Neutrophil (primary cell): ENCODE measurements at regions not wholly inside any gene's neighbourhood (a gene's known extent, or its start where the extent isn't known, plus 50 kb on each side); places are given as distances from the start of the nearest gene placed in this dataset.

ENCODE experiments used
- H3K27ac ChIP-seq: fragments of 200-600 bp; sonication (generic); 2 replicates; pipeline ENCODE4 v1.5.1; 2016; ENCODE audit warnings: mild to moderate bottlenecking, moderate library complexity
- H3K27me3 ChIP-seq: fragments of 200-600 bp; sonication (generic); 2 replicates; pipeline ENCODE4 v1.6.0; 2016; ENCODE audit warnings: mild to moderate bottlenecking
- H3K36me3 ChIP-seq: fragments of 200-600 bp; sonication (generic); 2 replicates; pipeline ENCODE4 v1.5.1; 2017
- H3K4me1 ChIP-seq, 2 experiments: fragments of 200-600 bp in 1 of 2; sonication (generic) in 1 of 2; 1 replicate in 1 of 2; 2 replicates in 1 of 2; pipeline versions ENCODE4 v1.5.1 to v1.6.1; 2013 to 2016; ENCODE audit warnings: low read depth in 1 of 2, low read length in 1 of 2, mild to moderate bottlenecking in 1 of 2, moderate library complexity in 1 of 2; ENCODE audit not compliant: control insufficient read depth in 1 of 2, insufficient read depth in 1 of 2
- H3K4me3 ChIP-seq, 2 experiments: fragments of 200-600 bp in 1 of 2; sonication (generic) in 1 of 2; 1 replicate in 1 of 2; 2 replicates in 1 of 2; pipeline ENCODE4 v1.5.1; 2013 to 2016; ENCODE audit warnings: low read depth in 1 of 2, low read length in 1 of 2, mild to moderate bottlenecking in 1 of 2, moderate library complexity in 1 of 2
- H3K9me3 ChIP-seq: fragments of 200-600 bp; sonication (generic); 2 replicates; pipeline ENCODE4 v1.5.1; 2016
- TF ChIP-seq, protein P1 (sequence below): fragments of 200-600 bp; sonication (generic); IDR thresholded peaks from 2 replicates; pipeline ENCODE4 v1.5.1; 2016; ENCODE audit warnings: antibody characterized with exemption

- Histone ChIP-seq H3K4me1 (no peaks in the 10 kb centered on the region), H3K9me3 (no peaks in the 10 kb centered on the region), H3K36me3 (no peaks in the 10 kb centered on the region), H3K27me3 (no peaks in the 10 kb centered on the region), H3K4me3 (no peak overlapping the region), H3K27ac (no peak overlapping the region)
- TF ChIP-seq, protein P1, sequence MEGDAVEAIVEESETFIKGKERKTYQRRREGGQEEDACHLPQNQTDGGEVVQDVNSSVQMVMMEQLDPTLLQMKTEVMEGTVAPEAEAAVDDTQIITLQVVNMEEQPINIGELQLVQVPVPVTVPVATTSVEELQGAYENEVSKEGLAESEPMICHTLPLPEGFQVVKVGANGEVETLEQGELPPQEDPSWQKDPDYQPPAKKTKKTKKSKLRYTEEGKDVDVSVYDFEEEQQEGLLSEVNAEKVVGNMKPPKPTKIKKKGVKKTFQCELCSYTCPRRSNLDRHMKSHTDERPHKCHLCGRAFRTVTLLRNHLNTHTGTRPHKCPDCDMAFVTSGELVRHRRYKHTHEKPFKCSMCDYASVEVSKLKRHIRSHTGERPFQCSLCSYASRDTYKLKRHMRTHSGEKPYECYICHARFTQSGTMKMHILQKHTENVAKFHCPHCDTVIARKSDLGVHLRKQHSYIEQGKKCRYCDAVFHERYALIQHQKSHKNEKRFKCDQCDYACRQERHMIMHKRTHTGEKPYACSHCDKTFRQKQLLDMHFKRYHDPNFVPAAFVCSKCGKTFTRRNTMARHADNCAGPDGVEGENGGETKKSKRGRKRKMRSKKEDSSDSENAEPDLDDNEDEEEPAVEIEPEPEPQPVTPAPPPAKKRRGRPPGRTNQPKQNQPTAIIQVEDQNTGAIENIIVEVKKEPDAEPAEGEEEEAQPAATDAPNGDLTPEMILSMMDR: no peak
Measured at GRCh38 chrX:39984191-39984956, 113.4 kb downstream of the BCOR start.

DNA sequence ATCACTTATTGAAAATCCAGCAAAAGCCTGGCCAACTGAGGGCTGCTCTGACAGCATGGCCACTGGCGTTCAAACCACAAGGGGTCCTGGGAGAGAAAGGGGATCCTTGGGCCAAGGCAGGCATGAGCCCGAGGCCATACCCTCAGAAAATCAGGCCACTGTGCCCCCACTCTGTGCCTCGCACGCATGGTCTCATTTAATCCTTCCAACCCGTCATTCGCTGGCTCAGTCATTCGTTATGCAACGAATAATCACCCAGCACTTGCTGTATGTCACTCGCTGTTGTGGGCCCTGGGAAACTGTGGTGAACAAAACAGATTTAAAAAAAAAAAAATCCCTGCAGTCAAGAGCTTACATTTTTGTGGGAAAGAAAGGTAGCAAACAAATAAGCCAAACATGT, 112.7 kb downstream of the BCOR start:
- no peak overlapping the region for H3K27ac ChIP-seq
- H3K4me3 ChIP-seq: no peak overlapping the region
- no peaks in the 10 kb centered on the region for H3K9me3 ChIP-seq
- TF ChIP-seq, protein P1: no peak
- no peaks in the 10 kb centered on the region for H3K27me3 ChIP-seq
- H3K36me3 ChIP-seq: no peaks in the 10 kb centered on the region
- H3K4me1 ChIP-seq: no peaks in the 10 kb centered on the region

- Histone ChIP-seq H3K27me3 (no peaks in the 10 kb centered on the region), H3K36me3 (no peaks in the 10 kb centered on the region), H3K9me3 (no peaks in the 10 kb centered on the region), H3K4me3 (no peak overlapping the region), H3K27ac (no peak overlapping the region), H3K4me1 (no peaks in the 10 kb centered on the region)
- TF ChIP-seq, protein P1: no peak
Measured at GRCh38 chrX:39985551-39985950, 112.2 kb downstream of the BCOR start.

- TF ChIP-seq, protein P1: no peak
- no peak overlapping the region for H3K27ac ChIP-seq
Measured at GRCh38 chrX:39988496-39988895, 109.3 kb downstream of the BCOR start.

DNA sequence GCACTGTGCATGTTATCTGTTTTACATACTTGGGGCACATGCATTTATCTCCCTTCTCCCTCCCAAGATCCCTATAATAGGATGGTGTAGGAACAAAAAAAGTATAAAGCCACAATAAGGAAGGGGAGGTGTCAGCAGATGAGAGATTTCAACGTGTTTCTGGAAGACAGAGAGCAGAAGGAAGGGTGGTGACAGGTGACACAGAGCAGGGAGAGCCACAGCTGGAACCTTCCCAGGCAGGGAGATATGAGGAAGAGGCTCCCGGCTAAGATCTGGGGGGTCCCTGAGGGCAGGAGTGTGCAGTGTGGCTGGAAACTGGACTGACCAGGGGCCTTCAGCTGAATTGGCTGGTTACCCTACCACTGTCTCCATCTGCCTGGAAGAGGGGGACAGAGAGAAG, 107.4 kb downstream of the BCOR start:
- Histone ChIP-seq H3K4me3 (no peak overlapping the region), H3K4me1 (peaks cover 0 to 3% of the 10 kb centered on the region in 2 experiments), H3K9me3 (no peaks in the 10 kb centered on the region), H3K27ac (no peak overlapping the region), H3K36me3 (no peaks in the 10 kb centered on the region), H3K27me3 (no peaks in the 10 kb centered on the region)
- TF ChIP-seq, protein P1: no peak

More at GRCh38 chrX:39988496-39988895, 109.3 kb downstream of the BCOR start:
- H3K27me3 ChIP-seq: no peaks in the 10 kb centered on the region
- H3K4me1 ChIP-seq: peaks cover 0 to 3% of the 10 kb centered on the region in 2 experiments
- H3K36me3 ChIP-seq: no peaks in the 10 kb centered on the region
- H3K4me3 ChIP-seq: no peak overlapping the region
- H3K9me3 ChIP-seq: no peaks in the 10 kb centered on the region
